IPS-11a (cell line): ENCODE measurements at regions not wholly inside any gene's neighbourhood (a gene's known extent, or its start where the extent isn't known, plus 50 kb on each side); places are given as distances from the start of the nearest gene placed in this dataset.

Source experiments
- H3K4me3 ChIP-seq: one replicate; pipeline ENCODE4 v1.5.1; 2013; ENCODE audit warnings: low read depth, low read length, control low read depth

DNA sequence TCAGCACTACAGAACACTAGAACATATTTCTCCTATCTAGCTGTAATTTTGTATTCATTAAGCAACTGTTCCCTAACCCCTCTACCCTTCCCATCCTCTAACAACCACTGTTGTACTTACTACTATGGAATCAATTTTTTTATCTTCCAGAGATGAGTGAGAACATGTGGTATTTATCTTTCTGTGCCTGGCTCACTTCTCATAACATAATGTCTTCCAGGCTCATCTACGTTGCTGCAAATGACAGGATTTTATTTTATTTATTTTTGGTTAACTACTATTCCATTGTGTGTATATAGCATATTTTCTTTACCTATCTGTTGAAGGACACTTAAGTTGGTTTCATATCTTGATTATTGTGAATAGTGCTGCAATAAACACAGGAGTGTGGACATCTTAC, 200.9 kb upstream of the CHRM2 start:
- H3K4me3 ChIP-seq: no peak overlapping the region

DNA sequence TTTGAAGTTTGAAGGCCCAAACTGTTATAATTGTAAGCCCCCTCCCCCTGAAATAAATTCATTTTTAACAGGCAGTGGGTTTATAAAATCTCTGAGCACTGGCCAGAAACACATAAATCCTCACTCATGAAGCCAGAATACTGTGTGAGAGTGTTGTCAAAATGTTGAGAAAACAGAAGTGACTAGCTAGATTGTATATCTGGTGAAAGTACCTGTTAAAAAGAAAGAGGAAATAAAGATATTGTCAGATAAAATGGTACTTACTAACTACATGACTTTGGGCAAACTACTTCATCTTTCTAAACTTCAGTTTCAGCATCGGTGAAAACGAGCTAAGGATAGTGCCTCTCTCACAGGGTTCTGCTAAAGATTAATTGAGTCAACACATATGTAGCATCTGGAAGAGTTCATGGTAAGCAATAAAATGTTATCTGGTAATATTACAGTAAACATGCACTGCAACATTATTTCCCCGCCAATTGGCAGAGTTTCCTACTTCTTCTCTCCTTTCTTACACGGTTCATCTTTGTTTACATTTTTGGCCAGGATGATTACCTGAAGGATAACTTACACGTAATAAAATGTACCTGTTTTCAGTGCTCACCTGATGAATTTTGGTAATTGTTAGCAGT, 202.5 kb upstream of the CHRM2 start:
- no peak overlapping the region for H3K4me3 ChIP-seq

DNA sequence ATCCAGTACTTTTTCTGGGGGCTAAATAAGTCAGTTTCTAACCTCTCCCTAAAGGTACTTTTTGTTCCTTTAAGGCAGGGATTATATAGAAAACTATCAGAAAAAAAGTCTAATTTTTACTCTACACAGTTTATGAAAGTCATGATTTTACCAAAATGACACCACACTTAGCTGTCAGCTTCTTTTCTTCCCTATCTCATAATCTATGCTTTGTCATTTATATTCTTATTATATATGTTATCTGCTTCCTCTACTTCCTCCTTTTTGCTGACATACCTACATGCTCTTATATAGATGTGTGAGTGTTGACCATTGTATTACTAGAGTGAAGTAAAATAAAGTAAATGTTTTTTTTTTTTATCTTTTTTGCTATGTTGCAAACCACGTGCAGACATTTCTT, 203.9 kb upstream of the CHRM2 start:
- no peak overlapping the region for H3K4me3 ChIP-seq

DNA sequence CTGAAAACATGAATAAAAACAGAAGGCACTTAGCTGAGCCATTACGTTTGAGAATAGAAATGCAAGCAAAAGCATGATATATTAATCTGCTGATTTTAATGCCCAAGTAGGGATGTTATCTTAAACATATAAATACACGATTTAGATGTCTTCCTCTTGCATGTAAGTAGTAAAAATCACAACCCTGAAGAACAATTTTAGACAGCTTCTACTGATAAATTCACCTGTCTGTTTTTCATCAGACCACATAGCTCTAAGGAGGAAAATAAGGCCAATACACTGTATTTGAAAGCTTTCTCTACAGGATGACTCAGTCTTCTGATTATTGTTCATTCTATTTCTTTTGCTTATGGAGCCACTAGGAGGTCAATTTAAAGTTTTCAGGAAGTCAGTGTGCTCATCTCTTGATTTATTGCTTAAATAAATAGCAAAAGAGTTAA, 210.9 kb upstream of the CHRM2 start:
- H3K4me3 ChIP-seq: no peak overlapping the region

DNA sequence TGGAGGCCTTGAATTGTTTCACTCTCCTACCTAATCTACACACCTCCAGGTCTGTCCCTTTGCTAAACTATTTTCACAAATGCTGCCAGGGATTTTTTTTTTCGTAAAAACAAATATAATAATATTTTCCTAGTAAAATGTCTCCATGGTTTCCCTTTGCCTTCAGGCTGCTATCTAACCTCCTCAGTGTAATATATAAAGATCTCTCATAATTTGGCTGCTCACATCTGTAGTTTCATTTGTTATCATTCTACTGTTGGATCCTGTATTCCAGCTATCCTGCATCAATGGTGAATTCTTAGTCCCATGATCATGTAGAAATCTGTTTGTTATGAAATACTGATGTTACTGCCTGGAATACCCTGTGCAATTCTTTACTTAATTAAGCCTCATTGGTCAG, 211.9 kb upstream of the CHRM2 start:
- H3K4me3 ChIP-seq: no peak overlapping the region

DNA sequence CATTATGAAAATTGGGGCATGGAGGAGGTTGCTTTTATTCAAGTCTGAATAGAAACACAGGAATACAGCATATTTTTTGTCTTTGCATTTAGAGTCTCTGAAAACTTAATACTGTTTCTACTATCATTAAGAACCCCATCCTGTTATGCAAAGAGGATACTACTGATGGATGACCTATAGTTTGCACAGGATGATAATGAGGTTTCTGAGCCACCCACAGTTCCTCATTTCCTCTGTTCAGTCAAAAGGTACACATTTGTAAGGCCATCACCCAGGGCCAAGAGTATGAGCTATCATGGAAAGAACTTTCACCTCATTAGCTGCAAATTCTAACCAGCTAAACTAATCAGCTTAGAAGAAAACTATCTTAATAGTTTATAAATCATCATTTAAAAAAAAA, 213.0 kb upstream of the CHRM2 start:
- no peak overlapping the region for H3K4me3 ChIP-seq

DNA sequence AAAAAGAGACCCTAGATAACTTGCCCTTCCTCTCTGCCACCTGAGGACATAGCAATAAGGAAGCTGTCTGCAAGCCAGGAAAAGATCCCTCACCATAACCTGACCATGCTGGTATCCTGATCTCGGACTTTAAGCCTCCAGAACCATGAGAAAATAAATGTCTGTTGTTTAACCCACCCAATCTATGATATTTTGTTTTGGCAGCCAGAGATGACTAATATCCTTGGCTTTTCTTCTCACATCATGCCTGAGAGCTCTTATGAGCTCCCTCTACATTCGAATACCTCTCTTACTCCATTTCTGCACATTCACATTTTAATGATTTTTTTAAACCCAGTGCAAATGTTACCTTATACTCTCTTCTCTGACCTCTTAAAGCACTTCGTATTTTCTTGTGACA, 214.0 kb upstream of the CHRM2 start:
- no peak overlapping the region for H3K4me3 ChIP-seq

DNA sequence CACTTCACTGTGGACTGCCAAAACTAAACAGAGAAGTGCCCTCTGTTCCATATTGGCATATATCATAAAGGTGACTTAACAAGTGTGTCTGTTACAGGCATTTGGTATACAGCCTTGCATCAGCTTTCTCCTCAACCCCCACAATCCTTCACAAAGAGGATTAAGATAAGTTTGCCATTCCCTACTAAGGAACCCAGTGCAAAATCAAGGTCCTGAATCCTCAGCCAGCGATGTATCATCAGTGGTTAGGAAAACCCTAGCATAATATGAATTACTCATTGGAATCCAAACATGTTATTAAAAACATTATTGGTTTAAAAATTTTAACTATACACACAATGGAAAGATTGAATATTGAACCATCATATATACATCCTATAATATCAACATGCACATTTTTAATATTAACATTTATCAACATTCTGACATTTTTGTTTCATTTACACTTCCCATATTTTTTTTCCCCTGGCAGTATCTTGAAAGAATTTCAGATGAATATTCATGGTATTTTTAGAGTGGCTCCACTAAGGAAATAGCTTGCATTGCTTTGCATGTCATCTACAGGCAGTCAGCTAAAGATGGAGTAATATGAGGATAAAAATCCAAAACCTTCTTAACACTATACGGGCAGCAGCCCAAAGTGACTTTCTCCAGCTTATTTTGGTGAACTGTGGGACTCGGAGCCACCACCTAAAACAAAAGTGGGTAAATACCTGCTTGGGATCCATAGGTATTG, 215.6 kb upstream of the CHRM2 start:
- no peak overlapping the region for H3K4me3 ChIP-seq

DNA sequence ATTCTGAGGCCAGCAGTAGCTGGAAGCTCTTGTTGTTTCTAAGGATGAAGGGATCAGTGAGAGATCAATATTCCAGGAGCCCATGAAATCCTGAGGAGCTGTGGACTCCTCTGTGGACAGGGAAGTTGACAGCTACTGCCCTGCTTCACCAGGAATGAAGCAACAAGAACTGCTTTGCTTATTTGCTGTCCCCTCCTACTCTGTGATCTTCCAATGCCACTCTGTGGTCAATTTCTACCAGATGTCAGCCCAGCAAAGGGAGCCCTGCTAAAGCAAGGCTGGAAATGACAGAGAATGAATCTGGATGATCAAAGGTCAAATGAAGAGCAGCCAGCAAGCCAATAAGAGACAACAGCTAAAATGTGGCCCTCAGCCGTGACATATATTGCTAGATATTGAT, 227.5 kb upstream of the CHRM2 start:
- H3K4me3 ChIP-seq: no peak overlapping the region

DNA sequence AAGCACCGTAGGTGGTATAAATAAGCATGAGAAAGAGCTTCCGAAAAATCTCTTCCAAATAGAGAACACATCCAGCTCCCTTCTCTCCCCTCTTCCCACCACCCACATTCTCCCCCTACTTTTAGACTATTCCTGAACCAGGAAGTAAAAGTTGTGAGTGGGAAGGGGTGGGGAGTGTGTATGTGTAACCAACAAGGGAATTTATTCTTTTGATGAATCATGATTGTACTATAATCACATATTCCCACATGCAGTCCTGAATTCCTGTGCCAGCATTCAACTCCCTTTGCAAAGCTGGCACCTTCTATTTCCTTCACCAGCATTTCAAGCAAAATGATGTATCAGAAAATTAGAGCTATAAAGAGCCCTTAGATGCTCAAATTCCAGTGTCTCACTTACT, 230.6 kb upstream of the CHRM2 start:
- no peak overlapping the region for H3K4me3 ChIP-seq

DNA sequence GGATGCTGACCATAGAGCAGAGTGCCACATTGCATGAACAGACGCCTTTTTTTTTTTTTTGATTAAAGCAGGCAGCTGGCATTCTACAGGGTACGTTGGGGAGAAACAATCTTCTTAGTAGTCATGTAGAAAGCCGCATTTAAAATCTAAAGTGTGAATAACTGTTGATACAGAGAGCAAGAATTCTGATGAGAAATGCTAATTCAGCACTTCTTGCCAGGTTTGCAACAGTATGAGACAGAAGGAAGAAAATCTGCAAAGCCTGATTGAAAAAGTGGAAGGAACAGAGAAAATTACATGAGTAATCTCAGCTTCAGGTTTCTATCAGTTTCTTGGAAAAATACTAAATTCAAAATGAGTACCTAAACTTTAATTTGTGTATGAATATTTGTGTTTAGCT, 232.7 kb upstream of the CHRM2 start:
- no peak overlapping the region for H3K4me3 ChIP-seq

DNA sequence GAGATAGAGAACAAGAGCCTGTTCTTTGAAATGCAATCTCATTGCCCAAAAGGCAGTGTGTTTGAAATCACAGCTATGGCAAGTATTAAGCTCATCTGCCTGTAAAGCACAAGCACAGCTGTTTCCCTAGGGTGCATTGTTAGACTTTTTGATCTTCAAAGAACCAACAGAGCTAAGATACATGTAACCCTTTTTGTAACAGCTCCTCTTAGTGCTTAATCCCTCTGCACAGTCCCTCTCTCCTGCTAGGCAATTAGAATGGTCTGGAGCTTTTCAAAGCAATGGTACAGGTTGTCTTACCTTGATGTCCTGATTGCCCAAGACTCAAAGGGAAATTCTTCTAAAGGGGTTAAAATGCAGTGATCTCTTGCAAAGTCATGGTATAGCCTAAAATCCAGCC, 249.6 kb upstream of the CHRM2 start:
- H3K4me3 ChIP-seq: no peak overlapping the region

DNA sequence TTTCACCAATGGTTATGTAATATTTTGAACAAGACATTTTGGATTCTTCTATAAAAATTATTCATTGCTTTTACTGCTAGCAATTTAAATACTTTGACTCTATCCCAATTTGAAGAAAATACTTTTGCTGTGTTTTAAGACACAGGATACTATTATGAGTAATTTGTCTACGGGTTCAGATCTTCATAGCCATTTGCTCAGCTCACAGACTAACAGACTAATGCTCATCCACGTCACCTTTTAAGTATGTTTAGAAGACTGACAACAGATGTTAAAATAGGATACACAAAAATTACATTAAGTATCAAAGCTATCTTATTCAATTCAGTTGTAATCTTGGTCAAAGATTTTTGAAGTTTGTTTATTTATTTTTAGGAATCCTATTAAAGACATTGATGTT, 251.3 kb upstream of the CHRM2 start:
- no peak overlapping the region for H3K4me3 ChIP-seq

DNA sequence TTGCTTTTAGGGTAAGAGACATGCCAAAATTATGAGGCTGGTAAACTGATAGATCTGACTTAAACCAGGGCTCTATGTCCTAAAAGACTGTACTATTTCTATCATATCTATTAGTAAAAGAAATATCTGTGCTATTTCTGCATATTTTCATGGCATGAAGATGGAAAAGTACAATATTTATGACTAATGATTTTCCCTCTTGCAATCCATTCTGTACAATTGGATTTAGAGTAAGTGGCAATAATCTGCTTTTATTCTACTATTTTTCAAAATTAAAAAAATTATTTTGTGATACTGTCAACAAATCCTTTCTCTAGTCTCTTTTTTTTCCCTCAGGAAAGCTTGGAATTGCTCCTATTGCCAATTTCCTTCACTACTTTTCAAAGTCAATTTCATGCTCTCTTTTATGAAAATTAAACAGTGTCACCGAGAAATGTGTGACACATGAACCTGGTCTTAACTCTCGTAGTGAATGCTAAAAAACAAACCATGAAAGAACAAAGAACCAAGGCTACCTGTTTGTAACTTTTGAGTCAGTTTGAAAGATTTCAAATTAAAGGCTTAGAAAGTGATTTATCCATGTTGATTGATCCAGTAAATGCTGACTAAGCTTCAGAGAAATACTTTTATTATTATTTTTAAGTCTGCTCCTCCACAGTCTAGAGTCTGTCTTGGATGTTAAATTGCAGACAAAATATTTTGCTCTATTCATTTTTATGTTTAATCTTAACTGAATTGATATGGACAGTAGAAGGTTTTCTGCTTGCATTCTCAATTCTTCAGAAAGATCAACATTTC, 262.7 kb upstream of the CHRM2 start:
- H3K4me3 ChIP-seq: no peak overlapping the region

DNA sequence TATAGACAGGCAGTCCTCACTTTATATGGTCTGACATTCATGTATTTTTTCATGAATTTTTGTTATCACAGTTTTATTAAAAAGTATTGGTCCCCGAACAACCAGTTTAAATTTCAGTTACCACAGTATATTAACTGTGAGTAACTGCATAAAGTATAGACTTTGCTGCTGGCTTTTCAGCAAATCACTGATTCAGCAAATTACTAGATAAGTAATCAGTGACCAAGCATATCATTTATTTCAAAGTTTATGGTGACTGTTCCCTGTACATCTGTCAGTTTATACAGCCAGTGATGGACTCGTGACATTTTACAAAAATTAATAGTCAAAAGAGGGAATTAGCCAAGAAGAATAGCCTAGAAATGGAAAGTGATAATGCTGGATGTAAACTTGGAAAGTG, 266.7 kb upstream of the CHRM2 start:
- H3K4me3 ChIP-seq: no peak overlapping the region

DNA sequence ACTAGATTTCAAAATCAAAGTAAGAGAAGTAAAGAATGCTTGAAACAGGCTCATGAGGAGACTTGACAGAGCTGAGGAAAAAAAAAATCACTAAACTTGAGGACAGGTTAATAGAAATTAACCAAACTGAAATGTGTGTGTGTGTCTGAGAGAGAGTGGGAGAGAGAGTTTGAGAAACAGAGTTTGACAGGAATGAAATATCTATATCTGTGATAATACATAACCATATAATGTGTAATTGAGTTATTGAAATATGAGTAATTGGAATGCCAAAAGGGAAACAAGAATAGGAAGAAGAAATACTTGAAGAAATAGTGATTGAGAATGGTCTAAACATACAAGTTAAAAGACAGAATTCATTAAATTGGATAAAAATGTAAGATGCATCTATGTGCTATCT, 268.0 kb upstream of the CHRM2 start:
- no peak overlapping the region for H3K4me3 ChIP-seq

DNA sequence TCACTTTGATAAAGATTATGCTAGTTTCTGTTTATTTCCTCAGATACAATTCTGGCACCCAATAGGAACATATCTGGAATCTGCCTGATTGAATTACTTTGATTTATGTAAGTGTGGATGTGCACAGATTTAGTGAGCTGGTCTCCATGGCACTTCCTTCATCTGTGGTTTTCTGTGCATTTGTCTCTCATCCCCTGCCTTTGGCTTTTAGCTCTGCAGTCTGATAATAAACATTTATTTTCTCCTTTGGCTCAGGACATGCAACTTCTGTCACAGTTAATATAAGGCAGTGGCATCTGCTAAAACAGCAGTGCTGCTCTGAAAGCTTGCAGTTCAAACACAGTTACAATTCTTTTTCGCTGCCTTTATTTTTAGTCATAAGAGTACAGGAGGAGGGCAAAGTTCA, 273.7 kb upstream of the CHRM2 start:
- H3K4me3 ChIP-seq: no peak overlapping the region

DNA sequence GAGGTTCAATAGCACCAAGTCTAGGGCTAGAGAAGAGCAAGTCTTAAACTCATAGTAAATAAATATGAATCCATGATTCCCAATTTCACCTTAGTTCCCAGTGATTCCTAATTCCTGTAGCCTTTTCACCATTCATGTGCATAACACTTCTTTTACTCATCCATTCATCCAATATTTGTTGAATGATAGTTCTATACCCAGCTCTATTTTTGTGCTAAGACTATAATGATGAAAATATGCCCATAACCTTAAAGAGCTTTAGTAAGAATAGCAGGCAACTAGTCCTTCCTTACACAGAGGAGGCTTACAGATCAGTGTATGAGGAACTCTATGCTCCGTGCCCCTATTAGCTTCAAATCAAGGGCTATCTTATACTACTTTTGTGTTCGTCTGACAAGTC, 280.2 kb upstream of the CHRM2 start:
- H3K4me3 ChIP-seq: no peak overlapping the region

DNA sequence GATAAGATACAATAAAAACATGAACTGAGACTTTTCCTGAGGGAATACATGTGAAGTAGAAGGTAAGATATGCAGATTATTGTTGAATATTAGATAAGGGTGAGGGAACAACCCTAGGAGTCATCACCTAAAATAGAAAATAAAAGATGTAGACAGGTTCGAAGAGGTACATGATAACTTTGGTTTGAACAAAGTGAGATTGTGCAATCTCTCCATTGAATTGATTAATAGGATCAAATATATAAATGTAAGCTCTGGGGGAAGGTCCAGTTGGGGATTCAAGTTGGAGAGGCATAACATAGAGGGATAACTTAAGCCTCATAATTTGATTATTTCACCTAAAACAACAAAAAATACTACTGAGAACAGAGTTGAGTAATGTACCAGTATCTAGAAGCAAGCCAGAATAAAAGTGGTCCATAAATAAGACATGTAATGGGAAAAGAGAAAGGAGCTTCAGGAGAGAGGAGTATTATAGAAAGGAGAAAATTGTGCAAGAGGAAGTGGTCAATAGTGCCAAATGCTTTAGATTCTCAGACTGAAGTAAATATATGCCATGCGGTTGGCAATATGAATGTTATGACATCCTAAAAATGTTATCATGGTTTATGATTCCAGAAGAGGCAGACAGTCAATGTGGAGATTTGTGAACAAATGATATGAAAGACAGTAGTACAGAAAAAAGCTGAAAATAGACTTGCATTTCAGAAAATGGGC, 282.3 kb upstream of the CHRM2 start:
- no peak overlapping the region for H3K4me3 ChIP-seq

DNA sequence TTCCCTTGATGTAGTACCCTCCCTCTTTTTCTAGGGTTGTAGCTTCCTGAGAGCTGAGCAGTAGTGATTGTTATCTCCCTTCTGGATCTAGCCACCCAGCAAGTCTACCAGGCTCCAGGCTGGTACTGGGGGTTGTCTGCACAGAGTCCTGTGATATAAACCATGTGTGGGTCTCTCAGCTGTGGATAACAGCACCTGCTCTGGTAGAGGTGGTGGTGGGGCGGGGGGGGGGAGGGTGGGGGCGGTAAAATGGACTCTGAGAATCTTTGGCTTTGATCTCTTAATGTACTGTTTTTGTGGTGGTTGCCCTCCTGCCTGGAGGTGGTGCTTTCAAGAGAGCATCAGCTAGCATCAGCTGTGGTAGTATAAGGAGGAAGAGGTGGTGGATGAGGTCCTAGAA, 302.0 kb upstream of the CHRM2 start:
- no peak overlapping the region for H3K4me3 ChIP-seq

DNA sequence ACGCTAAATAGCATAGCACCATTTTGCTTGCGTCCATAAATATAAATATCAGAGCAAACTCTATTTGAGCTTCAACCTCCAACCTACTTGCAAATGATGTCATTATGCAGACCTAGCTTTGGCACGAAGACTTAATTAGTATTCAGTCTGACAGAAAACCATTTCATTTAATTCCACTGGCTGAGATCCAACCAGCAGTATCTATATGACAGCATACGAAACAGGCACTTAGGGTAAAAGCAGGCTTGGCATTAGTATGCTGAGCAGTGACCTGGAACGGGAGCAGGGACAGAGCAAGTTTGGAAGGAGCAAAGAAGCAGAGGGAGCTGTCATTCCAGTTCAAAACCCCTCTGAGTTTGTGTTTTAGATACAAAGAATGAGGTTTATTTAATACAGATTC, 312.5 kb upstream of the CHRM2 start:
- no peak overlapping the region for H3K4me3 ChIP-seq

DNA sequence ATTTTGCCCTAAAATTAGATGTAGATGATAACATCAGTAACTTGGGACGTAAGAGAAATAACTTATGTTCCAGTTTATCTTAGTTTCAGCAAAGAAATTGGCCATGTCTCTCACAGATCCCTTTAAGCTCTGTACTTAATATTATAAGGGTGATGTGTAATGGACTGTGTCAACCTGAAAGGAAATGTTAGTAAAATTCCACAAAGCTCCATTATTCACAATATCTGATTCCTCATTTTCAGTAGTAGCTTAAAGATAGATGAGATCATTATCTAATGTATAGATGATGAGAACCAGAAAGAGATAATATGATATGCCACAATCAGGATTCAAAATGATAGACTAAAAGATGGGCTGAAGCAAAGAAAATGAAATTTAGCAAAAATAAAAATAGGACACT, 316.8 kb upstream of the CHRM2 start:
- no peak overlapping the region for H3K4me3 ChIP-seq
